DND-41 (cell line): ENCODE measurements at regions not wholly inside any gene's neighbourhood (a gene's known extent, or its start where the extent isn't known, plus 50 kb on each side); places are given as distances from the start of the nearest gene placed in this dataset.

Experiments
- EZH2 ChIP-seq: IDR thresholded peaks from 3 replicates; pipeline ENCODE4 v1.6.1; 2012; ENCODE audit warnings: borderline replicate concordance, low read depth, mild to moderate bottlenecking, moderate library complexity, low read length, inconsistent platforms; ENCODE audit not compliant: severe bottlenecking
- TF ChIP-seq, protein P1 (sequence below): IDR thresholded peaks from 2 replicates; pipeline ENCODE4 v1.5.1; 2012; ENCODE audit warnings: borderline replicate concordance, low read length, moderate library complexity, mild to moderate bottlenecking; ENCODE audit not compliant: poor library complexity, severe bottlenecking; ENCODE audit errors: extremely low read depth

DNA sequence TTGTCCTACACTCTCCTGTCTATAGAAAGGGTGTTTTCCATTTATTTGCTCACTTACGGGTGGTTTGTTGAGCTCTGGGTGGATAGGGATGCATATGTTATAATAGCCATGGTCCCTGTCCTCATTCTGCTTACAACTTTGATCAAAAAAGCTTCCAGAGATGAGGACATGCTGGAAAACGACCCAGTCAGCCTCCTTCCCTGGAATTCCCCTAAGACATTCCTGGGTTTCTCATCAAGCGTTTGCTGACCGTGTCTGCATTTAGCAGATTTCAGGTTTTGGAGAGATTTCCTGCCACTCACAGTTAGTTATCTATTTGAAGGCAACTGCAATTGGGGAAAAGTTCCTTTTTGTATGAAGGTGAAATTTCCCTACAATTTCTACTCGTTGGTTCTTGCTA, 152.8 kb upstream of the AFDN start:
- TF ChIP-seq, protein P1, sequence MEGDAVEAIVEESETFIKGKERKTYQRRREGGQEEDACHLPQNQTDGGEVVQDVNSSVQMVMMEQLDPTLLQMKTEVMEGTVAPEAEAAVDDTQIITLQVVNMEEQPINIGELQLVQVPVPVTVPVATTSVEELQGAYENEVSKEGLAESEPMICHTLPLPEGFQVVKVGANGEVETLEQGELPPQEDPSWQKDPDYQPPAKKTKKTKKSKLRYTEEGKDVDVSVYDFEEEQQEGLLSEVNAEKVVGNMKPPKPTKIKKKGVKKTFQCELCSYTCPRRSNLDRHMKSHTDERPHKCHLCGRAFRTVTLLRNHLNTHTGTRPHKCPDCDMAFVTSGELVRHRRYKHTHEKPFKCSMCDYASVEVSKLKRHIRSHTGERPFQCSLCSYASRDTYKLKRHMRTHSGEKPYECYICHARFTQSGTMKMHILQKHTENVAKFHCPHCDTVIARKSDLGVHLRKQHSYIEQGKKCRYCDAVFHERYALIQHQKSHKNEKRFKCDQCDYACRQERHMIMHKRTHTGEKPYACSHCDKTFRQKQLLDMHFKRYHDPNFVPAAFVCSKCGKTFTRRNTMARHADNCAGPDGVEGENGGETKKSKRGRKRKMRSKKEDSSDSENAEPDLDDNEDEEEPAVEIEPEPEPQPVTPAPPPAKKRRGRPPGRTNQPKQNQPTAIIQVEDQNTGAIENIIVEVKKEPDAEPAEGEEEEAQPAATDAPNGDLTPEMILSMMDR, result no peak
- no peak for TF ChIP-seq EZH2
